NCI-H1436 (cell line): ENCODE measurements at regions not wholly inside any gene's neighbourhood (a gene's known extent, or its start where the extent isn't known, plus 50 kb on each side); places are given as distances from the start of the nearest gene placed in this dataset.

Experiments
- DNase-seq: peaks from one replicate; lab custom pipeline; 2025; lab: John Stamatoyannopoulos, UW

- DNase-seq, result no peak
These were observed 252.4 kb upstream of the FAT4 start for GRCh38 chr4:125062115-125063050.

GRCh38 chr4:125060376-125060775 is 254.4 kb upstream of the FAT4 start:
- DNase-seq, result no peak

- DNase-seq, result no peak
These were observed 265.0 kb upstream of the FAT4 start for GRCh38 chr4:125049711-125050110.

- no peak for DNase-seq
These were observed 269.4 kb upstream of the FAT4 start for GRCh38 chr4:125045311-125045710.

- no peak for DNase-seq
These were observed 269.9 kb upstream of the FAT4 start for GRCh38 chr4:125044886-125045285.

GRCh38 chr4:125043486-125043885 is 271.3 kb upstream of the FAT4 start:
- DNase-seq, result no peak

GRCh38 chr4:125042041-125042440 is 272.7 kb upstream of the FAT4 start:
- DNase-seq, result no peak

- DNase-seq, result no peak
These were observed 273.3 kb upstream of the FAT4 start for GRCh38 chr4:125041372-125041930.

GRCh38 chr4:125039550-125039949 is 275.2 kb upstream of the FAT4 start:
- no peak for DNase-seq

GRCh38 chr4:125022855-125023501 is 291.8 kb upstream of the FAT4 start:
- DNase-seq, result no peak

GRCh38 chr4:125021189-125021588 is 293.6 kb upstream of the FAT4 start:
- DNase-seq, result no peak

GRCh38 chr4:125020089-125021034 is 294.4 kb upstream of the FAT4 start:
- DNase-seq, result no peak

- DNase-seq, result no peak
These were observed 297.9 kb upstream of the FAT4 start for GRCh38 chr4:125016892-125017299.

- DNase-seq, result no peak
These were observed 300.9 kb upstream of the FAT4 start for GRCh38 chr4:125013891-125014290.

GRCh38 chr4:125011646-125012045 is 299.1 kb upstream of the ANKRD50 start:
- DNase-seq, result no peak

GRCh38 chr4:125010796-125011503 is 298.4 kb upstream of the ANKRD50 start:
- no peak for DNase-seq

GRCh38 chr4:125008676-125009075 is 296.1 kb upstream of the ANKRD50 start:
- no peak for DNase-seq

GRCh38 chr4:125004676-125005075 is 292.1 kb upstream of the ANKRD50 start:
- no peak for DNase-seq

GRCh38 chr4:125003840-125004239 is 291.3 kb upstream of the ANKRD50 start:
- DNase-seq, result no peak

GRCh38 chr4:124997991-124998390 is 285.5 kb upstream of the ANKRD50 start:
- no peak for DNase-seq

- no peak for DNase-seq
These were observed 284.6 kb upstream of the ANKRD50 start for GRCh38 chr4:124997124-124997523.
